Ishikawa (cell line): ENCODE measurements at regions not wholly inside any gene's neighbourhood (a gene's known extent, or its start where the extent isn't known, plus 50 kb on each side); places are given as distances from the start of the nearest gene placed in this dataset.

Experiments
- CEBPB ChIP-seq: IDR thresholded peaks from 2 replicates; pipeline ENCODE4 v1.6.1; 2012
- EGR1 ChIP-seq: IDR thresholded peaks from 2 replicates; pipeline ENCODE4 v1.6.1; 2012
- EP300 ChIP-seq: IDR thresholded peaks from 2 replicates; pipeline ENCODE4 v1.6.1; 2012; ENCODE audit warnings: borderline replicate concordance
- FOXM1 ChIP-seq: IDR thresholded peaks from 2 replicates; pipeline ENCODE4 v1.6.1; 2012; ENCODE audit warnings: low read depth, borderline replicate concordance
- MAX ChIP-seq: IDR thresholded peaks from 2 replicates; pipeline ENCODE4 v1.6.1; 2012
- NFIC ChIP-seq: IDR thresholded peaks from 2 replicates; pipeline ENCODE4 v1.6.1; 2012
- RAD21 ChIP-seq: IDR thresholded peaks from 2 replicates; pipeline ENCODE4 v1.6.1; 2012; ENCODE audit warnings: low read depth
- REST ChIP-seq: IDR thresholded peaks from 2 replicates; pipeline ENCODE4 v1.6.1; 2012; ENCODE audit warnings: low read depth, mild to moderate bottlenecking
- TAF1 ChIP-seq: IDR thresholded peaks from 2 replicates; pipeline ENCODE4 v1.6.1; 2012; ENCODE audit warnings: low read depth, mild to moderate bottlenecking
- TCF12 ChIP-seq: IDR thresholded peaks from 2 replicates; pipeline ENCODE4 v1.6.1; 2012; ENCODE audit warnings: low read depth
- ZBTB7A ChIP-seq: IDR thresholded peaks from 2 replicates; pipeline ENCODE4 v1.6.1; 2012; ENCODE audit warnings: low read depth
- TF ChIP-seq, protein P1 (sequence below): IDR thresholded peaks from 2 replicates; pipeline ENCODE4 v1.6.1; 2012

DNA sequence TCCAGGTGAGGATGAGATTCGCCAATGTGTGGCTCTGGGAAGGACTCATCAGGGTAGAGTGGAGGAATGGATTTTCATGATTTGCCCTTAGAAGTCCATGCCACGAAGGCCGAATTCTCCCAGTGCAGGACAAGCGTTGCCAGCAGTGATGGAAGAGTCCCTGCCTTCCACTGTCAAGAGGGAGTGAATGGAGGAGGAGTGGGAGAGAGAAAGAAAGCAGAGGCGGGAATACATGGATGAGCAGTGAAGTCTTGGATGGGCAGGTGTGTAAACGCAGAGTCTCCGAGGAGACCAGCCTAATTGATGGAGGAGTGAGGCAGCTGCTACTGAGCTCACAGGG, 419.2 kb downstream of the GLRX3 start:
- TF ChIP-seq FOXM1: no peak
- no peak for TF ChIP-seq MAX
- TF ChIP-seq REST: no peak
- no peak for TF ChIP-seq EP300
- no peak for TF ChIP-seq TCF12
- TF ChIP-seq RAD21: no peak
- TF ChIP-seq NFIC: no peak
- no peak for TF ChIP-seq CEBPB
- TF ChIP-seq, protein P1, sequence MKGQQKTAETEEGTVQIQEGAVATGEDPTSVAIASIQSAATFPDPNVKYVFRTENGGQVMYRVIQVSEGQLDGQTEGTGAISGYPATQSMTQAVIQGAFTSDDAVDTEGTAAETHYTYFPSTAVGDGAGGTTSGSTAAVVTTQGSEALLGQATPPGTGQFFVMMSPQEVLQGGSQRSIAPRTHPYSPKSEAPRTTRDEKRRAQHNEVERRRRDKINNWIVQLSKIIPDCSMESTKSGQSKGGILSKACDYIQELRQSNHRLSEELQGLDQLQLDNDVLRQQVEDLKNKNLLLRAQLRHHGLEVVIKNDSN: no peak
- TF ChIP-seq ZBTB7A: no peak
- TF ChIP-seq TAF1: no peak
- TF ChIP-seq EGR1: no peak
